ENCODE measurements at regions not wholly inside any gene's neighbourhood (a gene's known extent, or its start where the extent isn't known, plus 50 kb on each side); places are given as distances from the start of the nearest gene placed in this dataset.
A peak's percentile ranks its signal among the peaks of the same experiment; 100 is the strongest.

GRCh38 chr3:22334996-22335395 lies 584.0 kb upstream of the ZNF385D start:
- no peak for DNase-seq

GRCh38 chr3:22349215-22349851 lies 598.3 kb upstream of the ZNF385D start:
- no peak for DNase-seq

- DNase-seq, result no peak
These were observed 600.8 kb upstream of the ZNF385D start for GRCh38 chr3:22351806-22352205.

GRCh38 chr3:22353126-22353525 lies 602.1 kb upstream of the ZNF385D start:
- DNase-seq, result no peak

- DNase-seq, result no peak
These were observed 607.3 kb upstream of the ZNF385D start for GRCh38 chr3:22358334-22358733.

GRCh38 chr3:22360164-22360563 lies 609.2 kb upstream of the ZNF385D start:
- no peak for DNase-seq

GRCh38 chr3:22360970-22361369 lies 610.0 kb upstream of the ZNF385D start:
- no peak for DNase-seq

- no peak for DNase-seq
These were observed 610.5 kb upstream of the ZNF385D start for GRCh38 chr3:22361521-22361920.

- DNase-seq, result no peak
These were observed 613.8 kb upstream of the ZNF385D start for GRCh38 chr3:22364851-22365250.

GRCh38 chr3:22366781-22367180 lies 615.8 kb upstream of the ZNF385D start:
- DNase-seq, result no peak

- DNase-seq, result no peak
These were observed 620.0 kb upstream of the ZNF385D start for GRCh38 chr3:22371036-22371435.

GRCh38 chr3:22371607-22372291 lies 620.7 kb upstream of the ZNF385D start:
- DNase-seq, result no peak

GRCh38 chr3:22372292-22373062 lies 621.5 kb upstream of the ZNF385D start:
- DNase-seq, result no peak

GRCh38 chr3:22373182-22373581 lies 622.2 kb upstream of the ZNF385D start:
- DNase-seq, result no peak

GRCh38 chr3:22373827-22374226 lies 622.8 kb upstream of the ZNF385D start:
- no peak for DNase-seq

- no peak for DNase-seq
These were observed 626.4 kb upstream of the ZNF385D start for GRCh38 chr3:22377421-22377820.

GRCh38 chr3:22378869-22379268 lies 627.9 kb upstream of the ZNF385D start:
- no peak for DNase-seq

GRCh38 chr3:22380253-22380652 lies 629.2 kb upstream of the ZNF385D start:
- no peak for DNase-seq

GRCh38 chr3:22381564-22381963 lies 630.6 kb upstream of the ZNF385D start:
- DNase-seq, result peak; percentile 18

- no peak for DNase-seq
These were observed 632.3 kb upstream of the ZNF385D start for GRCh38 chr3:22383285-22383684.

- no peak for DNase-seq
These were observed 635.1 kb upstream of the ZNF385D start for GRCh38 chr3:22386107-22386506.

GRCh38 chr3:22392286-22392685 lies 641.3 kb upstream of the ZNF385D start:
- no peak for DNase-seq

GRCh38 chr3:22392859-22393258 lies 641.8 kb upstream of the ZNF385D start:
- no peak for DNase-seq

- DNase-seq, result no peak
These were observed 648.6 kb upstream of the ZNF385D start for GRCh38 chr3:22399566-22399965.
